HFF-Myc (cell line): ENCODE measurements at regions not wholly inside any gene's neighbourhood (a gene's known extent, or its start where the extent isn't known, plus 50 kb on each side); places are given as distances from the start of the nearest gene placed in this dataset.

Experiments
- DNase-seq: peaks from one replicate; pipeline ENCODE4 v3.0.0-alpha.2; 2011; ENCODE audit warnings: low read depth; ENCODE audit errors: extremely low read depth
- H3K4me3 ChIP-seq: replicated peaks from 2 replicates; pipeline ENCODE4 v1.5.1; 2011; ENCODE audit warnings: low read depth, mild to moderate bottlenecking, control low read depth, low read length
- TF ChIP-seq, protein P1 (sequence below): IDR thresholded peaks from 2 replicates; pipeline ENCODE4 v1.5.1; 2012; ENCODE audit warnings: mild to moderate bottlenecking, low read depth, low read length, control low read depth; ENCODE audit errors: missing control alignments

DNA sequence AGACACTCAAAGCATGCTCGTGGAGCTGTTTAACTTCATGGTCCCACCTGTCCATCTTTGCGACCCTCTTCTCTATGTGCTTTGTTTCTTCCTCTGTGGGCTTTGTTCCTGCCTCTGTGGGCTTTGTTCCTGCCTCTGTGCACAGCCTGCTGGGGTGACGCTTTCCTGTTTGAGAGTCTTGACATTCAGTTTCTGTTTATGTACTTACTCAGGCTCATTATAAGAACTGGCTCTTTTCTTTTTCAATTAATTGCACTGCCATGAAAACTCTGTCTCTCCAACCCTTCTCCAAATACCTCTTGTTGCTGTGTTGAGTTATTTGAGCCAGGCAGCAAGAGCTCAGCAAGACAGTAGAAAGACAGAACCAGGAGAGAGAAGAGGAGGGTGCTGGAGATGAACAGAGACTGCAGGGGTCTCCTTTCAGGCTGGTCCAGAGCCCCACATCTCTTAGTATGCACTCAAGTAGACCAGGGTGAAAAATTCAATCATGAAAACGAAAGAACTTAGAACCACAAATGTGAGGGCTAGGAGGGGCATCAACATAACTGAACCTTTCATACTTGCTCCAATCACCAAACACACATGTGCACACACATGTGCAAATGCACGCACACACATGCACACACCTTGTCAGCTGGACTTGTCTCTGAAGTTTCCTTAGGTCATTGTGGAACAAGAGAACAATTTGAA lies 88.3 kb upstream of the SGIP1 start:
- TF ChIP-seq, protein P1, sequence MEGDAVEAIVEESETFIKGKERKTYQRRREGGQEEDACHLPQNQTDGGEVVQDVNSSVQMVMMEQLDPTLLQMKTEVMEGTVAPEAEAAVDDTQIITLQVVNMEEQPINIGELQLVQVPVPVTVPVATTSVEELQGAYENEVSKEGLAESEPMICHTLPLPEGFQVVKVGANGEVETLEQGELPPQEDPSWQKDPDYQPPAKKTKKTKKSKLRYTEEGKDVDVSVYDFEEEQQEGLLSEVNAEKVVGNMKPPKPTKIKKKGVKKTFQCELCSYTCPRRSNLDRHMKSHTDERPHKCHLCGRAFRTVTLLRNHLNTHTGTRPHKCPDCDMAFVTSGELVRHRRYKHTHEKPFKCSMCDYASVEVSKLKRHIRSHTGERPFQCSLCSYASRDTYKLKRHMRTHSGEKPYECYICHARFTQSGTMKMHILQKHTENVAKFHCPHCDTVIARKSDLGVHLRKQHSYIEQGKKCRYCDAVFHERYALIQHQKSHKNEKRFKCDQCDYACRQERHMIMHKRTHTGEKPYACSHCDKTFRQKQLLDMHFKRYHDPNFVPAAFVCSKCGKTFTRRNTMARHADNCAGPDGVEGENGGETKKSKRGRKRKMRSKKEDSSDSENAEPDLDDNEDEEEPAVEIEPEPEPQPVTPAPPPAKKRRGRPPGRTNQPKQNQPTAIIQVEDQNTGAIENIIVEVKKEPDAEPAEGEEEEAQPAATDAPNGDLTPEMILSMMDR = no peak
- DNase-seq = no peak
- H3K4me3 ChIP-seq = no peak overlapping the region

DNA sequence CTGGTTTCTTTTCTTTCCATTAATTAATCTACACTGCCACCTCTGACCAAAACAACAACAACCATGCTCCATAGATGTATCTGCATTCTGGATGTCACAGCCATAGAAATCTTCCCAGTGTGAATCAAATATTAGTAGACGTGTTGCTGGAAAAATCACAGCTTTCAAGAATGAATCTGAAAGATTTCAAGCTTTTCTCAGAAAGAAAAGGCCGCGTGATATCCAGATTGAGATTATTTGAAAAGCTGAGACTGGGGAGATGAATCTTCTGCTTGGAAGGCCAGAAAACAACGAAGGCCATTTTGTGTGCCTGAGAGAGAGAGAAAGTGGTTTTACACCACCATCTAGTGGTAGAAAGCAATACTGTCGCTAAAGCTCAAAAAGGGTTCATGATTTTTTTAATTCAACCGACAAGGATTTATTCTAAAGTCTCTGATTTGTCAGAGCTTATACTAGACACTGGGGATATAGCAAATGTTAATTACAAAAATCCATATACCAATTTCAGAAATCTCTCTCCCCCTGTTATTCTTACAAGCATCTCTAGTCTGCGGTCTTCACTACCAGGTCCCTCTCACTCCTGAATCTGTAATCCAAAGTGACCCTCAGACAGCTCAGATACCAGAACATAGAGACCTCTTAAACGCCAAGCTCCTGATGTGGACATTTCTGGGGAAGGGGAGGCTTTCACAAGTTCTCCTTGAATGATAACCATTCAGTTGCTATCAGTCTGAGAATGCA lies 87.5 kb upstream of the SGIP1 start:
- TF ChIP-seq, protein P1 = peak; percentile 63
- DNase-seq = peak; percentile 56
- no peak overlapping the region for H3K4me3 ChIP-seq

DNA sequence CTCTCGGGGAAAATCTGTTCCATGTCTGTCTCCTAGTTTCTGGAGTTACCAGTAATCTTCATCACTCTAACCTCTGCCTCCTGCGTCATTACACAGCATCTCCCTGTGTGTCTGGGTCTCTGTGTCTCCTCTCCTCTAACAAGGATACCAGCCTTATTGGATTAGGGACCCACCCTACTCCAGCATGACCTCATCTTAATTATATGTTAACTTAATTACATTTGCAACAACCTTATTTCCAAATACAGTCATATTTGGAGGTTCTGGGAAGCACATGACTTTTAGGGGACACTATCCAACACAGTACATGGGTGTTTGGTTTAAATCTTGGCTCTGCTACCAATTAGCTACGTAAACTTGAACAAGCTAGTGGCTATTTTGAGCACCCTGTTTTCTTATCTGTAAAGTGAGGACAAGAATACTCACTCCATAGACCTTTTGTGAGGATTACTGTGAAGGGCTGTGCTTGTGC lies 83.9 kb upstream of the SGIP1 start:
- TF ChIP-seq, protein P1 = no peak
- no peak for DNase-seq
- H3K4me3 ChIP-seq = no peak overlapping the region

DNA sequence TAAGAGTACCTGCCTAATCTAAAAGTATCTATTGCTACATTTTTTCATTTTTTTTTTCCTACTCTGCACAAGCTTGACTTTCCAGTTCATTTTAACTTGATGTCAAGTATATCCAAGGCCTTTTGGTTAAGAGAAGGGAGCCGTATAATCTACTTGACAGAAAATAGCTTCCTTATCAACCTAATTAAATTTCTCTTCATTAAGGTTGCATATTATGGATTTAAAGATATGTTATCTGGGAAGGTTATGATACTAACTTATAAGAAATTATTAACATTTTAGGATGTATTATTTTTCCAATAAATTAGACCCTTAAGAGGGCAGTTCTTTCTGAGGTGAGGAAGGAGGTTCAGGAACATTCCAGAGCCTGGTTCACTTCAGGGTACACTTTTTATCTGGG lies 83.1 kb upstream of the SGIP1 start:
- TF ChIP-seq, protein P1 = no peak
- no peak overlapping the region for H3K4me3 ChIP-seq
- DNase-seq = no peak

DNA sequence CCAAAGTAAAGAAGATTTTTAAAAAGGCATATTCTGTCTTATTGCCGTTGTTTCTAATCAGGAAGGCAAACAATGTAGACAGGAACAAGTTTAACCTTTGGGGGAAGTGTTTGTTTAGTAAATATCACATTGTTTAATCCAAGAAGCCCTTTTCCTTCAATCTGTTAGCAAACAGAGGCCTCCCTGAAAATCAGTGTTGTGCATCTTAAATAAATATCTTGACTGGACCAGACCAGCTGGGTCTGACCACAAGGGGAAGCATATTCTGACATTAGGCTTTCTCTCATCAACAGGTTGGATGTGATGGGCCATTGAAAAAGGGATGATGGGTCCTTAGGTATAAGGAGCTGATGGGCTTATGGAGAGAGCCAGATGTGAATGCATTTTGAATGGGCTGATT lies 81.8 kb upstream of the SGIP1 start:
- H3K4me3 ChIP-seq = no peak overlapping the region
- TF ChIP-seq, protein P1 = peak; percentile 7

DNA sequence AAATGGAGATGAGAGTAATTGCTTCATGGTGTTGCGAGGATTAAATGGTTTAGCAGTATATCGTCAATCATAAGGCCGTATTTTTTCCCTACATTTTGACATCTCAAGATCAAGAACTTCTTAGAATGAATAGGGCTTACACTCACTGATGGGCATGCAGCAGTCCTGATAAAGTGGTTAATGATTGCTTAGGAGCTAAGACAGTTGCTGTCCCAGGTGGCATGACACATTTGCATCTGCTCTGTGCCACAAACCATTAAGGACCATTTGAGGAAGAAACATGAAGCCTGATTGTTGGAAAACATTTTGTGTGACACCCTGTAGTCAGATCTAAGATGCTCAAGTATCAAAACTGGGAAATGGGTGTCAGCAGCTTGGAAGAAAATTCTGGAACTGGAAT lies 81.0 kb upstream of the SGIP1 start:
- DNase-seq = no peak
- TF ChIP-seq, protein P1 = no peak
- no peak overlapping the region for H3K4me3 ChIP-seq

More for the DNA sequence above, 81.8 kb upstream of the SGIP1 start:
- DNase-seq = no peak

DNA sequence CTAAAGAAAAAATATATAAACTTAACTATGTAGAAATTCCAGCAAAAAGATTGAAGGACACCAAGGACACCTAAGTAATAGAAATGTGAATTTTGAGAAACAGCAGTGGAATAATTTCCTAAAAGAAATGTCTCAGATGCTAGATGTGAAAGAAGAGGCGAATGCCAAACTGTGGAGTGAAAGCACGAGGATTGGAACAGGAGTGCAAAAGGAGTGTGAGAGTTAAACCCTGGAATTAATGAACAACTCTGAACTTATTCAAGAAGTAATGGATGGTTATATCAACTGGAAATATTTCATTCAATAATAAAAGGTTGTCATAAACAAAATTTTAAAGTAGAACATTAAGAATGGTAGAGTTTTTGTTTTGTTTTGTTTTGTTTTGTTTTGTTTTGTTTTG lies 78.5 kb upstream of the SGIP1 start:
- H3K4me3 ChIP-seq = no peak overlapping the region
- TF ChIP-seq, protein P1 = no peak
- DNase-seq = no peak
